ENCODE measurements at regions not wholly inside any gene's neighbourhood (a gene's known extent, or its start where the extent isn't known, plus 50 kb on each side); places are given as distances from the start of the nearest gene placed in this dataset. TPM values are rescaled to one million over a fixed set of nuclear protein-coding genes. Genes with fewer than 3 reads are reported as not detected.

DNA sequence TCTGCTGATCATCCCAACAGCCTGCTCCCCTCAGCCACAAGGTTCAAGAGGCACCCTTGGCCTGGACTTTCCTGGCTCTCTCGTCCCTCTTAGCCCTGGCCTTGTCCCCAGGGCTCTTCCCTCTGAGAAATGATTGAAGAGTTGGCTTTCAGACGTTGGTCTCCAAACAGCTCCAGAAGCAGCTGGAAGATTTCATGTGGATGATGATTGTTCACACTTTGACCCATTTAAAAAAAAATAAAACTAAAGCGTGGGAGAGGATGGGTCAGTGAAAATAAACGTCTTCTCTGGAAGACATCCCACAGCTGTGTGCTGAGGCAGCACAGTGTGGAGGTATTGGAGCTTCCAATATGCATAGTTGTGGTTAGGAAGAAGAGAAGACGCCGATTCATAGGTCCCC is 54.7 kb upstream of the CDH11 start:
- DNase-seq = peak in 2 of 4 donors; percentile 9 to 25
- H3K36me3 ChIP-seq (replicated peaks in 1 of 2; ENCODE audit: insufficient read depth in 1 of 2, low read depth in 2 of 2) = no peaks in the 10 kb centered on the region
- no peaks in the 10 kb centered on the region for H3K9me3 ChIP-seq
- WGBS, 2 donors = 34 to 35% methylated on average over 6 of the region's 6 CpGs
- no peaks in the 10 kb centered on the region for H3K27me3 ChIP-seq
- no peak overlapping the region for H3K27ac ChIP-seq
- H3K4me3 ChIP-seq = no peak overlapping the region
- no peaks in the 10 kb centered on the region for H3K4me1 ChIP-seq
- intact Hi-C loops (cut with DNase I) = no loop called here
- TF ChIP-seq CTCF (IDR thresholded peaks at IDR 0.05) (no peak), POLR2A (IDR thresholded peaks at IDR 0.05) (no peak)
- ATAC-seq = peak; percentile 30

DNA sequence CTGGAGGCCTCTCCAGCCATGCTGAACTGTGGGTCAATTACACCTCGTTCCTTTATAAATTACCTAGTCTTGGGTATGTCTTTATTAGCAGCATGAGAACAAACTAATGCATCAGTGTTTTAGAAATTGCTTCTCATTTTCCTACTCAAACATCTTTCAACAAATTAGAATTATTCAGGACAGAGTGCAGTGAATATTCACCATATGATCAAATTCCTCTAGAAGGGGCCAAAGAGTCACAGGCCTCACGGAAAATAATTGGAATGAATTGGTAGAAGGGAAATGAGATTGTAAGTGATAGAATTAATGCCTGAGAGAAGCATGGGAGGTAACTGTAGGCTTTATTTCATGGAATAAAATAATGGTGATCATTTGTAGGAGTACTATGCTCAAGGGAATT is 50.5 kb upstream of the CDH11 start:
- no peak overlapping the region for H3K4me3 ChIP-seq
- no peaks in the 10 kb centered on the region for H3K36me3 ChIP-seq (replicated peaks in 1 of 2; ENCODE audit: insufficient read depth in 1 of 2, low read depth in 2 of 2)
- no peak for DNase-seq
- H3K9me3 ChIP-seq = no peaks in the 10 kb centered on the region
- no peaks in the 10 kb centered on the region for H3K27me3 ChIP-seq
- no peaks in the 10 kb centered on the region for H3K4me1 ChIP-seq
- no peak for ATAC-seq
- TF ChIP-seq POLR2A (IDR thresholded peaks at IDR 0.05) (no peak), CTCF (IDR thresholded peaks at IDR 0.05) (no peak)
- H3K27ac ChIP-seq = no peak overlapping the region
- intact Hi-C loops (cut with DNase I) = no loop called here
- WGBS, 2 donors = 42 to 52% methylated on average over 2 of the region's 2 CpGs

Small RNA genes lying in the stretch of these regions (small RNA-seq; reads per million reads assigned to genes)
- gene AC025281.1 = not detected
- gene RNA5SP428 = not detected
